Brain microvascular endothelial cell (primary cell): ENCODE measurements at regions not wholly inside any gene's neighbourhood (a gene's known extent, or its start where the extent isn't known, plus 50 kb on each side); places are given as distances from the start of the nearest gene placed in this dataset.

Experiments used
- DNase-seq: peaks from one replicate; pipeline ENCODE4 v3.0.0-alpha.2; 2020
- H3K27ac ChIP-seq: fragments of 250-450 bp; sonication (Bioruptor Pico); 2 replicates; pipeline ENCODE4 v1.5.1; 2020; ENCODE audit warnings: mild to moderate bottlenecking, moderate library complexity
- H3K27me3 ChIP-seq: fragments of 250-450 bp; sonication (Bioruptor Pico); replicated peaks from 2 replicates; pipeline ENCODE4 v1.5.1; 2020; ENCODE audit warnings: mild to moderate bottlenecking
- H3K36me3 ChIP-seq: fragments of 250-450 bp; sonication (Bioruptor Pico); replicated peaks from 2 replicates; pipeline ENCODE4 v1.5.1; 2020; ENCODE audit warnings: mild to moderate bottlenecking
- H3K4me3 ChIP-seq: 2 replicates; pipeline ENCODE4 v1.5.1; 2011; ENCODE audit warnings: low read depth, mild to moderate bottlenecking, control low read depth, low read length, moderate library complexity
- in situ Hi-C: cut with HindIII; loops from 2 replicates; pipeline ENCODE4 v1.10.0; 2017; ENCODE audit warnings: low sequenced_read_pairs, low pct_ligation_motif_present
- TF ChIP-seq, protein P1 (sequence below): IDR thresholded peaks from 2 replicates; pipeline ENCODE4 v1.5.1; 2011; ENCODE audit warnings: low read depth, mild to moderate bottlenecking, moderate library complexity, low read length, control low read depth, inconsistent platforms; ENCODE audit errors: missing control alignments

- H3K27me3 ChIP-seq = no peaks in the 10 kb centered on the region
- in situ Hi-C loops = no loop called here
- TF ChIP-seq, protein P1, sequence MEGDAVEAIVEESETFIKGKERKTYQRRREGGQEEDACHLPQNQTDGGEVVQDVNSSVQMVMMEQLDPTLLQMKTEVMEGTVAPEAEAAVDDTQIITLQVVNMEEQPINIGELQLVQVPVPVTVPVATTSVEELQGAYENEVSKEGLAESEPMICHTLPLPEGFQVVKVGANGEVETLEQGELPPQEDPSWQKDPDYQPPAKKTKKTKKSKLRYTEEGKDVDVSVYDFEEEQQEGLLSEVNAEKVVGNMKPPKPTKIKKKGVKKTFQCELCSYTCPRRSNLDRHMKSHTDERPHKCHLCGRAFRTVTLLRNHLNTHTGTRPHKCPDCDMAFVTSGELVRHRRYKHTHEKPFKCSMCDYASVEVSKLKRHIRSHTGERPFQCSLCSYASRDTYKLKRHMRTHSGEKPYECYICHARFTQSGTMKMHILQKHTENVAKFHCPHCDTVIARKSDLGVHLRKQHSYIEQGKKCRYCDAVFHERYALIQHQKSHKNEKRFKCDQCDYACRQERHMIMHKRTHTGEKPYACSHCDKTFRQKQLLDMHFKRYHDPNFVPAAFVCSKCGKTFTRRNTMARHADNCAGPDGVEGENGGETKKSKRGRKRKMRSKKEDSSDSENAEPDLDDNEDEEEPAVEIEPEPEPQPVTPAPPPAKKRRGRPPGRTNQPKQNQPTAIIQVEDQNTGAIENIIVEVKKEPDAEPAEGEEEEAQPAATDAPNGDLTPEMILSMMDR = no peak
- H3K36me3 ChIP-seq = no peaks in the 10 kb centered on the region
- H3K4me3 ChIP-seq = no peak overlapping the region
- no peak overlapping the region for H3K27ac ChIP-seq
- DNase-seq = no peak
These were observed 69.0 kb downstream of the KIF2B start for GRCh38 chr17:53891726-53892125.

- TF ChIP-seq, protein P1 = no peak
- in situ Hi-C loops = no loop called here
- H3K27me3 ChIP-seq = no peaks in the 10 kb centered on the region
- no peak overlapping the region for H3K4me3 ChIP-seq
- H3K27ac ChIP-seq = no peak overlapping the region
- no peak for DNase-seq
- H3K36me3 ChIP-seq = no peaks in the 10 kb centered on the region
These were observed 69.5 kb downstream of the KIF2B start for GRCh38 chr17:53892222-53892621.

DNA sequence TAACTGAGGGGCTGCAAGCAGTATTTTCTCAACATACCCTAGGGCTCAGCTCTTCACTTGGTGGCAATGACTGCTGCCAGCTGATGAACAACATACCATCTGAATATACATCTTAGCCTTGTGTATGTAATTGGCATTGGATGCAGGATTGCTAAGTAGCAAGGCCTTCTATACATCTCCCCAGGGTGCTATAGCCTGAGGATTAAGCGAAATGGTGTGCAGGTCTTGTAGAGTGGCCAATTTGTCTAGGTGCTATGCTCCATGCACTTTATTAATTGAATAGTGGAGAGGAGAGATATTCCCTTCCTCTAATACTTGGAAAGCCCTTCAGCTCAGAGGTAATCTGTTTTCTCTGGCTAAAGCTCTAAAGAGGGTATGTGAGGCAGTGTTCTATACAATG, 71.9 kb downstream of the KIF2B start:
- TF ChIP-seq, protein P1 = no peak
- DNase-seq = no peak
- Histone ChIP-seq H3K27ac (no peak overlapping the region), H3K27me3 (no peaks in the 10 kb centered on the region), H3K4me3 (no peak overlapping the region), H3K36me3 (no peaks in the 10 kb centered on the region)
- in situ Hi-C loops = no loop called here

- no peak for DNase-seq
- in situ Hi-C loops = no loop called here
- no peaks in the 10 kb centered on the region for H3K27me3 ChIP-seq
- H3K4me3 ChIP-seq = no peak overlapping the region
- no peak overlapping the region for H3K27ac ChIP-seq
- no peaks in the 10 kb centered on the region for H3K36me3 ChIP-seq
- TF ChIP-seq, protein P1 = no peak
These were observed 73.3 kb downstream of the KIF2B start for GRCh38 chr17:53896047-53896446.

DNA sequence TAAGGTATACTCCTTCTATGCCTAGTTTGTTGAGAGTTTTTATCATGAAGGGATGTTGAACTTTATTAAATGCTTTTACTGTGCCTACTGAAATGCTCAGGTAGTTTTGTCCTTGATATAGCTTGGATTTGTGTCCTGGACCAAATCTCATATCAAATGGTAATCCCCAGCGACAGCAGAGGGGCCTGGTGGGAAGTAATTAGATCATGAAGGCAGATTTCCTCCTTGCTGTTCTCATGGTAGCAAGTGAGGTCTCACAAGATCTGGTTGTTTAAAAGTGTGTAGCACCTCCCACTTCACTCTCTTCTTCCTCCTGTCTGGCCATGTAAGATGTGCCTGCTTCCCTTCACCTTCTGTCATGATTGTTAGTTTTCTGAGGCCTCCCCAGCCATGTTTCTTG, 78.2 kb downstream of the KIF2B start:
- H3K4me3 ChIP-seq = no peak overlapping the region
- no peak overlapping the region for H3K27ac ChIP-seq
- TF ChIP-seq, protein P1 = no peak
- no peaks in the 10 kb centered on the region for H3K27me3 ChIP-seq
- in situ Hi-C loops = no loop called here
- H3K36me3 ChIP-seq = no peaks in the 10 kb centered on the region
- DNase-seq = no peak

DNA sequence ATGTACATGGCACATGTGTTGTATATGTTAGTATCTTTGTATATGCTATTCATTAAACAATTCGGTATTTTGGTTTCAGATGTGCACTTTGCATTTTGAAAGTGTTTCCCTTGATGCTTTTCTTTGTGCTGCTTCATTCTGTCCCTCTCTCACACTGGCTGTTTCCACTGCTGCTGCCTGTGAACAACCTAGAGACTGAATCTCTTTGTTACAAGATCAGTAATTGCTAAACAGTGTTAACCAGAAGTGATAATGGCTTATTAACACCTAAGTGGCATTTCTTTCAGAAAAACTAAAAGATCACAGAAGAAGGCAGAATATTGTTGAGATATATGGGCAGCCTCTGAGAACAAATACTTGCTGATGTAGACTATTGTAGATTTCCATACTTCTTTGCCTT, 84.7 kb downstream of the KIF2B start:
- H3K27ac ChIP-seq = no peak overlapping the region
- H3K4me3 ChIP-seq = no peak overlapping the region
- H3K36me3 ChIP-seq = no peaks in the 10 kb centered on the region
- DNase-seq = no peak
- no peaks in the 10 kb centered on the region for H3K27me3 ChIP-seq
- in situ Hi-C loops = no loop called here
- TF ChIP-seq, protein P1 = no peak
